NCI-H524 (cell line): ENCODE measurements at regions not wholly inside any gene's neighbourhood (a gene's known extent, or its start where the extent isn't known, plus 50 kb on each side); places are given as distances from the start of the nearest gene placed in this dataset.
"Not testable (repeated sequence)": the region's sequence is repeated elsewhere in the genome, so short reads cannot be mapped to it uniquely, and the experiment has no call there.

Source experiments
- DNase-seq, 2 experiments: peaks; one replicate each; lab custom pipeline; 2025; lab: John Stamatoyannopoulos, UW

DNA sequence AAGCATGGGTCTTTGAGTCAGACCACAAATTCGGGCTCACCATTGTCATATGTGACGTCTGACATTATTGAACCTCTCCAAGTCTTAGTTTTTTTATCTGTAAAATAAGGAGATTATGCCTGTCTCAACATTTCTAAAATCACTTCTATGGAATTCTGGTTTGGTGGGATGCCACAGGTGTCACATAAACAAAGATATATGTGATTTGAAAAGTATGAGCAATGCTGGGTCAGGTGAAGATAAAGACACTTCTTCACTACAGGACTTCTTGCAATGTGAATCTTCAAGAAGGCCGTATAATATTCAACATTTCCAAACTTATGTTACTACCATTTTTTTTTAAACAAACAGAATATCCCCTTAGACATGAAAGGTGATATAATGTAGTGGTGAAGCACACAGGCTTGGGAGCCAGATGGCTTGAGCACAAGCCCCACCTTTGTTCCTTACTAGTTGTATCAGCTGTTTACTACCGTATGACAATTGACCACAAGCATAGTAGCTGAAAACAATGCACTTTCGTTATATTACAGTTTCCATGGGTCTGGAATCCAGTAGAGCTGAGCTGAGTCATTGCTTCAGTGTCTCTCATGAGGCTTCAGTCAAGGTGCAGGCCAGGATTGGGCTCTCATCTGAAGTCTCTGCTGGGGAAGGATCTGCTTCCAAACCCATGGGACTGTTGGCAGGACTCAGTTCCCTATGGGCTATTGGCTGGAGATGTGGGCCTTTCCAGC is 87.7 kb downstream of the UTP18 start:
- DNase-seq, result no peak

DNA sequence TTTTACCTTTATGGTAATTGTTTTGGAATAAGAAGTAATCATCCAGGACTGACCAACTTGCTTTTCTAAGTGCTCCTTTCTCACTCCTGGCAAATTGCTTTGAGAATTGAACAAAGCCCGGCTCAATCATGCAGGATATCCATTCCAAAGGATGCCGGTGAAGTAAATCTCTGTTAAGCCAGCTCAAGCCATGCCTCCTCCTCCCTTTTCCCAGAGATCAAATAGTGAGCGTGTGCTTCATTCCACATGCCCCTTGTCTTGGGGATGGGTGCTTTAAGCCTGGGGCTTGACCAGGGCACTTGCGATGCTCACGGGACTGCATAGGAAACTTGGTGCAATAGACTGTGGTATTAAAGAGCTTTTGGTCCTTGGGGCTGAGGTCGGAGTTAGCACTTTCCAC is 90.7 kb downstream of the UTP18 start:
- DNase-seq, result no peak

DNA sequence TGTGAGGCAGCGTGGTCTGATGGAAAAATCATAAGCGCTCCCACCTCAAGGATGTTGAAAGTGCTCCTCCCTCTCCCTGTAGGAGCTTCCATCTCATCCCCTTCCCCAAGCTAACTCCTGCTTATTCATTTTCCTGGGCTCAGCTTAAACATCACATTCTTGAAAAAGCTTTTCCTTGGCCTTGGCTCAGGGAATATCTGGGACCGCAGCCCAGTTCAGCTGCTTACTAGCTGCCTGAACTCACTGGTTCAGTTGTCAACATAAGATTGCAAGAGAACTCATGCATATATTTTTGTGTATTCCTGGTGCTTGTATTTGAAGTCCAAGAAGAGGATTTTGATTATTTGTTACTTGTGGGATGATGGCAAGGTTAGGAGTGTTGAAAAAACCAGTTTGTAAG is 91.5 kb downstream of the UTP18 start:
- no peak for DNase-seq

- no peak for DNase-seq
Observed at GRCh38 chr17:51352798-51353197, 92.5 kb downstream of the UTP18 start.

- no peak for DNase-seq
Observed at GRCh38 chr17:51353296-51353695, 93.0 kb downstream of the UTP18 start.

DNA sequence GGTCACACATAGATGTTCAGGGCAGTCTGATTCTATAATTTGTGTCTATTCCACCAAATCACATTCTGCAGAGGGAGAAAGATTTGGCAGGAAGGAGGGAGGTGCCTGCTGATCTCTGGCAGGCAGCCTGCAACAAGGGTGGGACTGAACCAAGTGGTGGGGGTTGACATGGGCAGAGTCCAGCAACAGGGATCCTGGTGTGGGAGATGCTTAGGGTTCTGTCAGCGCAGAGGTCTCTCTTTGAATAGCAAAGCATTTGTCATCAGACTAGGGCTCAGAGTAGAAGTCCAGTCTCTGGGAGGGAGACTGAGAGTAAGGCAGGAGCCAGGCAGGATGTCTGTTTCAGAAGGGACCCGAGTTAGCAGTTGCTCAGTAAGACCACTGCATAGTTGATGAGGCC is 94.6 kb downstream of the UTP18 start:
- no peak for DNase-seq

DNA sequence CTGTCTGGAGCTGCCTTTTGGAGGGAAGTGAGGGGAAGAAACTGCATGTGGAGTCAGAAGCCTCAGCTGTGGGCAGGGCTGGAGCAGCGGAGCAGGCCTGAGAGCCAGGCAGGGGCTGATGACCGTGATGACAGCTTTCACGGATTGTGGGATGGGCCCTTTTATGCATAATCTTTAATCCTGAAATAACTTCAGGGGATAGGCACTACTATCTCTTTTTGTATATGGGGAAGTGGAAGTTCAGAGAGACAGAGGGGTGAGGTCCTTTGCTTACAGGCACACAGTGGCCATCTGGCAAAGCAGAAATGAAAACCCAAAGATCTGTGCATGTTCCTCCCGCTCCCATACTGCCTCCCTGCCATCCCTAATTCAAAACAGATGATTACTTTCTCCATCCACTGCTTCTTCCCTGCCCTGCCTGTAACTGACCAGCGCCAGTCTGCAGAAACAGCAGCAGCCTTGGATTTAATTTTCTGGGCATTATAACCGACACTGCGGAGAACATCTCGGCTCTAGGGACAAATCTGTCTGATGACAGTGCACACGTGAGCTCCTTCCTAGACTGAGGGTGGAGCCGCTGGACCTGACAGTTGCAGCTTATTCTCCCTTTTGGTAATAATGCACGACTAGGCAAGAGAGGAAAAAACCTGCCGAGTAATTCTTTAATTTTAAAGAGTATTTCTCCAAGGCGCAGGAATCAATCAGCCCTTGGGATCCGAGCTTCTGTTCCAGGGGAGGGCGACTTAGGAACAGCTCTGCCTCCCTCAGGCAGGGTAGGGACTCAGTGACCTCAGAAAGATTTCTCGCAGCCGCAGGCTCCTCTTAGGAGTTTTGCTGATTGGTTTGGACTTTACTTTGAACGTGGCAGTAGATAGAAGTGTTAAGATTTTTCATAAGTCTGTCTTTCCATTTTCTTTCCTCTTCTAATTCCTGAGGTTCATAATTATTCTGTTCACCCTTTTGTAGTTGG is 95.4 kb downstream of the UTP18 start:
- peak in 1 of 2 experiments; percentile 15 for DNase-seq

DNA sequence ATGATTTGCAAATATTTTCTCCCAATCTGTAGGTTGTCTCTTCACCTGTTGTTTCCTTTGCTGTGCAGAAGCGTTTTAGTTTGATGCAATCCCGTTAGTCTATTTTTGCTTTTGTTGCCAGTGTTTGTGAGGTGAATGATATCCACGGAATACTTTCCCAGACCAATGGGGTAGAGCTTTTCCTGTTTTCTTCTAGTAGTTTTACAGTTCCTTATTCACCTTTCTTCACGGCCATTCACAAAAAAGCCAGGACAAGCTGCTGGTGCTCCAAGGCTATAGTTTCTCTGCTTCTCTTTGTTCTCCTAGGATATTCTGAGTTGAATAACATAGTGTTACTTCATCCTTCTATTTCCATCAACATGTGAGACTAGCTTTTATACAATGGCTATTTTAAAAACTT is 98.7 kb downstream of the UTP18 start:
- no peak for DNase-seq

DNA sequence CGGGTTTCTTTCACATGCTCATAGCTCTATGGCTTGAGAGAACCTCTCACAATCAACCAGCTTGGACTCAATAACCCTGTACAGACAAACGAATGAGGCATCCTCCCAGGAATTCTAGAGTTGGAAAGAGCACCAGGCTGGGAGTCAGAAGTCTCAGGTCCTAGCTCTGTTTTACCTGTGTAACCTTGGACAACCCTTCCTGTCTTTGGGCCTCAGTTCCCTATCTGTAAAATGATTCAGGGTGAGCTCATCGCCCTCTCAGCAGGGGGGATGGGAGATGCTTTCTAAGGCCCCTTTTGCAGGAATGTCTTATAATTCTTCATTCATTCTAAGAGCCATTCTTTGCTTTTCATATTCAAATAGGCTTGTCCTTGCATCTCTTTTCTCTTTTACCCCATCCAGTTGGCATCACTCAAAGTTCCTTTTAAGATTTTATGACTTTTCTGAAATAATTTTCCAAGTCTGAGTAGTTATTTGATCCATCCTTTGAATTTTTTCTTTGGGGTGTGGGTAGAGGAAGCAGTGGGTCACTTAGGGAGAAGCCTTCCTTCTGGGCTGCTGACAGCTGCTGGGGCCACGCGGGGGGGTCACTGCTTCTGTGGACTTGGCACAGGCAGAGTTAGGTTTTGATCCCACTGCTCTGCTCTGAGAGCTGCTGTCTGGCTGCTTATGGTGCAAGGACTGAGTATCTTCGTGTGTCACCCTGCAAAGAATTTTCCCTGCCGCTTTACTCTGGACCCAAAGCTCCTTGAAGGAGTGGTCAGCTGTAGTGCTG is 102.7 kb downstream of the UTP18 start:
- DNase-seq, result no peak

- no peak for DNase-seq
Observed at GRCh38 chr17:51365090-51365489, 104.7 kb downstream of the UTP18 start.

- no peak for DNase-seq
Observed at GRCh38 chr17:51366866-51367265, 106.5 kb downstream of the UTP18 start.

- DNase-seq, result not testable (repeated sequence)
Observed at GRCh38 chr17:51367836-51368235, 107.5 kb downstream of the UTP18 start.

GRCh38 chr17:51371732-51372151 is 111.4 kb downstream of the UTP18 start:
- peak; percentile 67 to 86 for DNase-seq

DNA sequence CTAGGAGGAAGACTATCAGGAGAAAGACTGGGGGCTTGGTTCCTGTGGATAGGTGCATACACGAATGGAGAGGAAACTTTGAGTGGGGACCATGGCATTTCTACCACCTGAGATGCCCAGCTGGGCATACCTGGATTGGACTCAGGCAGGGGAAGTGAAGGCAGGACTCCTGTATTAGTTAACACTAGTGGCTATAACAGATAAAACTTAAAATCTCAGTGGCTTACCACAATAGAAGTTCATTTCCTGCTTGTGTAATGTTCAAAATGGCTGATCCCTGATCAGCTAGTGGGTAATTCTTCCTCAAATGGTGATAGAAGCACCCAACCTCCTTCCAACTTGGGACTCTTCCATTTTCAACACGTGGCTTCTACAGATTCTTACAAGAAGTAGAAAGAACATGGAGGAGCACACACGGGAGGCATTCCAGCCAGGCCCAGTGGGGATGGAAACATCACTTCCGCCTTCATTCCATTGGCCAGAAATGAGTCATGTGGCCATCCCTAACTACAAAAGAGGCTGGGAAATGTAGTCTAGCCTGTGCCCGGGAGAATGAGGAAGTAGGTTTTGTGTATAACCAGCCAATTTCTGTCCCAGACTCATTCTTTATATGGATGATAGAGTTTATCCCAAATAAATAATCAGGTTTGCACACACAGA is 112.1 kb downstream of the UTP18 start:
- DNase-seq, result peak; percentile 38 to 62

- DNase-seq, result no peak
Observed at GRCh38 chr17:51373489-51374152, 113.3 kb downstream of the UTP18 start.

DNA sequence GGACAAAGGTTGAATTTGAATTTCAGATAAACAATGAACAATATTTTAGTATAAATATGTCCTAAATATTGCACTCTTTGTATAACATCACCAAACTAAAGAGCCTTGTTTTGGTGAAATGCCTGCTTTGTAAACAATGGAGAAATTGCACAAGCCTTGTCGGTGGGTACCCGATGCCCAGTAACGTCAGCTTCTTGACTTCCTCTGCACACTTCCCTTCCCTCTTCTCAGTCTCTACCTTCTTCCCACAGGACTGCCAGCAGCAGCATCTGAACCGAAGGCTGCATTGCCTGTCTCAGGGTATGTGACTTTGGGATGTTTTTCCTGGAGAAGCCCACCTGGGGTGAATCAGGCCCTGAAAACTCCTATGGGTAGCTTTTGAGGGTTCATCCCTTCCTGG is 113.9 kb downstream of the UTP18 start:
- no peak for DNase-seq

- no peak for DNase-seq
Observed at GRCh38 chr17:51375771-51376170, 115.4 kb downstream of the UTP18 start.

DNA sequence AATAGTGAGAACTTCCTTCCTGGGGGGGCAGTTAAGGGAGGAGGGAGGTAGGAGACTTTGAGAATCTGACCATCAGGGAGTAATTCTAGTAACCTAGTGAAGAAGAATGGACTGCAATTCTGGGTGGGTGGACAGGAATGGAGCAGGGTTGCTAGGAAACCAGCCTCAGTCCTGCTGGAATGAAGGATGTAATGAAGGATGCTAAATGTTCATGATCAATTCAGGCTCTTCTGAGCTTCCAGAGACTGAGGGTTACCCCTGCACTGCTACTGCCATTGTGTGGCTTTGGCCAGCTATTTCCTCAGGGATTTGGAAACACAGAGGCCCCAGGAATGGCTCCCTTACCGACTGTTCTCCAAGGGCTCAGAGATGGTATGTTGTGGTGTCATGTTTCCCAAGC is 116.4 kb downstream of the UTP18 start:
- no peak for DNase-seq

GRCh38 chr17:51381262-51381661 is 120.9 kb downstream of the UTP18 start:
- no peak for DNase-seq

- no peak for DNase-seq
Observed at GRCh38 chr17:51385208-51385607, 124.9 kb downstream of the UTP18 start.

DNA sequence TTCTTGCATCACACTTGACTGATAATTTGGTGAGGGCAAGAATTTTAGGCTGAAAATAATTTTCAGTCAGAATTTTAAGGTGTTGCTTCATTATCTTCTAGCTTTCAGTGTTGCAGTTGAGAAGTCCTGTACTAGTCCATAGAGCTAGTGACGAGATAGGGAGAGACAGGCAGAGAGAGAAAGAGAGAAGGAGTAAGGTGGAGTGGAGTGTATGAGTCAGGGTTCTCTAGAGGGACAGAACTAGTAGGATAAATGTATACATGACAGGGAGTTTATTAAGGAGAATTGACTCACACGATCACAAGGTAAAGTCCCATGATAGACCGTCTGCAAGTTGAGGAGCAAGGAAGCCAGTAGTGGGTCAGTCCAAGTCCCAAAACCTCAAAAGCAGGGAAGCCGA is 127.2 kb downstream of the UTP18 start:
- DNase-seq, result no peak
